Loucy (cell line): ENCODE measurements at regions not wholly inside any gene's neighbourhood (a gene's known extent, or its start where the extent isn't known, plus 50 kb on each side); places are given as distances from the start of the nearest gene placed in this dataset.

Experiments used
- CTCF ChIP-seq: fragments of 200-600 bp; sonication (generic); conservative IDR thresholded peaks from 2 replicates; pipeline ENCODE4 v1.5.1; 2014; ENCODE audit warnings: mild to moderate bottlenecking, antibody characterized with exemption, low read length
- EZH2phosphoT487 ChIP-seq: fragments of 200-600 bp; IDR thresholded peaks from 2 replicates; pipeline ENCODE4 v1.6.1; 2018; ENCODE audit warnings: antibody characterized with exemption, mild to moderate bottlenecking, moderate library complexity, borderline replicate concordance

- TF ChIP-seq CTCF (no peak), EZH2phosphoT487 (no peak)
Observed at GRCh38 chr9:8160787-8161186, 361.2 kb upstream of the DMAC1 start.
